ENCODE measurements at regions not wholly inside any gene's neighbourhood (a gene's known extent, or its start where the extent isn't known, plus 50 kb on each side); places are given as distances from the start of the nearest gene placed in this dataset.

- TF ChIP-seq GATA2 (IDR thresholded peaks at IDR 0.05; ENCODE audit: low read depth, low read length) (no peak), GATA3 (IDR thresholded peaks at IDR 0.05; ENCODE audit: low read depth, low read length) (no peak)
Measured at GRCh38 chr1:226482196-226482595, 66.4 kb upstream of the STUM start.

GRCh38 chr1:226482975-226483700 is 65.4 kb upstream of the STUM start:
- TF ChIP-seq GATA3 (IDR thresholded peaks at IDR 0.05; ENCODE audit: low read depth, low read length) (no peak), GATA2 (IDR thresholded peaks at IDR 0.05; ENCODE audit: low read depth, low read length) (no peak)

- TF ChIP-seq GATA3 (IDR thresholded peaks at IDR 0.05; ENCODE audit: low read depth, low read length) (no peak), GATA2 (IDR thresholded peaks at IDR 0.05; ENCODE audit: low read depth, low read length) (no peak)
Measured at GRCh38 chr1:226485192-226485591, 63.4 kb upstream of the STUM start.

- TF ChIP-seq GATA2 (IDR thresholded peaks at IDR 0.05; ENCODE audit: low read depth, low read length): no peak
- 0 out of 2 replicates have a peak, but pooled peaks have one; percentile 17 for TF ChIP-seq GATA3 (IDR thresholded peaks at IDR 0.05; ENCODE audit: low read depth, low read length)
Measured at GRCh38 chr1:226486161-226486560, 62.4 kb upstream of the STUM start.

GRCh38 chr1:226487921-226488320 is 60.6 kb upstream of the STUM start:
- TF ChIP-seq GATA3 (IDR thresholded peaks at IDR 0.05; ENCODE audit: low read depth, low read length): no peak
- TF ChIP-seq GATA2 (IDR thresholded peaks at IDR 0.05; ENCODE audit: low read depth, low read length): no peak

GRCh38 chr1:226489718-226490425 is 58.7 kb upstream of the STUM start:
- no peak for TF ChIP-seq GATA2 (IDR thresholded peaks at IDR 0.05; ENCODE audit: low read depth, low read length)
- no peak for TF ChIP-seq GATA3 (IDR thresholded peaks at IDR 0.05; ENCODE audit: low read depth, low read length)

GRCh38 chr1:226490426-226490809 is 58.1 kb upstream of the STUM start:
- TF ChIP-seq GATA3 (IDR thresholded peaks at IDR 0.05; ENCODE audit: low read depth, low read length) (no peak), GATA2 (IDR thresholded peaks at IDR 0.05; ENCODE audit: low read depth, low read length) (no peak)

- TF ChIP-seq GATA3 (IDR thresholded peaks at IDR 0.05; ENCODE audit: low read depth, low read length) (no peak), GATA2 (IDR thresholded peaks at IDR 0.05; ENCODE audit: low read depth, low read length) (no peak)
Measured at GRCh38 chr1:226491093-226491850, 57.3 kb upstream of the STUM start.

GRCh38 chr1:226492426-226493137 is 56.0 kb upstream of the STUM start:
- TF ChIP-seq GATA3 (IDR thresholded peaks at IDR 0.05; ENCODE audit: low read depth, low read length): no peak
- no peak for TF ChIP-seq GATA2 (IDR thresholded peaks at IDR 0.05; ENCODE audit: low read depth, low read length)

- TF ChIP-seq GATA2 (IDR thresholded peaks at IDR 0.05; ENCODE audit: low read depth, low read length) (no peak), GATA3 (IDR thresholded peaks at IDR 0.05; ENCODE audit: low read depth, low read length) (no peak)
Measured at GRCh38 chr1:226494092-226494609, 54.4 kb upstream of the STUM start.

- TF ChIP-seq GATA3 (IDR thresholded peaks at IDR 0.05; ENCODE audit: low read depth, low read length): no peak
Measured at GRCh38 chr1:226495716-226496115, 52.8 kb upstream of the STUM start.

GRCh38 chr1:226496453-226497015 is 52.0 kb upstream of the STUM start:
- no peak for TF ChIP-seq GATA3 (IDR thresholded peaks at IDR 0.05; ENCODE audit: low read depth, low read length)
- TF ChIP-seq GATA2 (IDR thresholded peaks at IDR 0.05; ENCODE audit: low read depth, low read length): no peak

- TF ChIP-seq GATA2 (IDR thresholded peaks at IDR 0.05; ENCODE audit: low read depth, low read length) (no peak), GATA3 (IDR thresholded peaks at IDR 0.05; ENCODE audit: low read depth, low read length) (no peak)
Measured at GRCh38 chr1:226497276-226497833, 51.2 kb upstream of the STUM start.
